Suprapubic skin (tissue), 4 donors: ENCODE measurements at regions not wholly inside any gene's neighbourhood (a gene's known extent, or its start where the extent isn't known, plus 50 kb on each side); places are given as distances from the start of the nearest gene placed in this dataset.

ENCODE experiments used
- DNase-seq, 2 donors: peaks; one replicate each; pipeline ENCODE4 v3.0.0-alpha.2; 2019; ENCODE audit warnings: low spot score in 2 of 2
- H3K27ac ChIP-seq: fragments of 200-600 bp; sonication (generic); one replicate; pipeline ENCODE4 v1.5.1; 2019
- H3K27me3 ChIP-seq: fragments of 200-600 bp; sonication (generic); one replicate; pipeline ENCODE4 v1.5.1; 2019
- H3K36me3 ChIP-seq: fragments of 200-600 bp; sonication (generic); one replicate; pipeline ENCODE4 v1.5.1; 2019
- H3K4me1 ChIP-seq: fragments of 200-600 bp; sonication (generic); one replicate; pipeline ENCODE4 v1.5.1; 2019
- H3K4me3 ChIP-seq: fragments of 200-600 bp; sonication (generic); one replicate; pipeline ENCODE4 v1.5.1; 2019; ENCODE audit warnings: mild to moderate bottlenecking
- H3K9me3 ChIP-seq: fragments of 200-600 bp; sonication (generic); one replicate; pipeline ENCODE4 v1.5.1; 2019
- CTCF ChIP-seq, 2 donors: fragments of 200-600 bp in 1 of 2; fragments of 450-650 bp in 1 of 2; sonication (generic) in 1 of 2; IDR thresholded peaks; one replicate each; pipeline ENCODE4 v1.5.1; 2016 to 2019; ENCODE audit warnings: antibody characterized with exemption in 2 of 2, mild to moderate bottlenecking in 1 of 2, moderate library complexity in 1 of 2
- EP300 ChIP-seq: sonication (generic); formaldehyde crosslinking; IDR thresholded peaks from one replicate; pipeline ENCODE4 v1.6.1; 2017; ENCODE audit warnings: antibody characterized with exemption
- POLR2A ChIP-seq, 2 donors: fragments of 450-650 bp; IDR thresholded peaks; one replicate each; pipeline ENCODE4 v1.6.1; 2017; ENCODE audit warnings: antibody characterized with exemption in 2 of 2, mild to moderate bottlenecking in 2 of 2, moderate library complexity in 2 of 2
- POLR2AphosphoS5 ChIP-seq, 3 donors: sonication (generic); formaldehyde crosslinking; IDR thresholded peaks; one replicate each; pipeline ENCODE4 v1.6.1; 2017; ENCODE audit warnings: antibody characterized with exemption in 3 of 3
- WGBS: methylation state at CpG from one replicate; pipeline ENCODE4 v1.1.5; 2018; 5-methylcytosine and 5-hydroxymethylcytosine counted together

DNA sequence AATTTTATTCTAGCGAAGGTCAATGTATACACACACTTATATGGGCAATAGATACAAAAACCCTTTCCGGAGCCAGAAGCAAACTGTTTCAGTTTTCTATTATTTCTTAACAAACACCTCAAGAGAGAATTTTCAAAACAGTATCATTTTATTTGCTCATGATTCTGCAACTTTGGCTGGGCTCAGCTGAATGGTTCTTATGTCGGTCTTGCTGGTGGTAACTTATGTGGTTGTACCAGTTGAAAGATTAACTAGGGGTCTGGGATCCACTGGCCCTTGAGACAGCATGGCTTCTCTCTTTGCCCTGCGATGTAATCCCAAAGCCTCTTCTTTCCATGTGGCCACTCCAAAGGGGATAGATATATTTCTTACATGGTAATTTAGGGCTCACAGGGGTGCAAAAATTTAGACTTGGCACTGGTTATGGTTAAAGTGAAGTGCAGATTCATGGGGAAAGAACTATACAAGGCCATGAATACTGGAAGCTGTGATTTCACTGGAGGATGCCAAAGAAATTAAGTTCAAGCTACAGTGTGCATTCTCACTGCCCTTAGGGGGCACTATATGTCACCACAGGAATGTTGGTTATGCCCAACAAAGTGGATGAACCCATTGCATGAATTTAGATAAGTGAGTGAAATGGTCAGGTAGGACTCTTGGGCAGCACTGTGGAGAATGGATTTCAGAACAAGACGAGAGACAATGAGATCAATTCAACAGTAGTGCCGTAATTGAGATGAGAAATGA, 94.3 kb upstream of the NAV3 start:
- Histone ChIP-seq H3K27ac (no peak overlapping the region), H3K4me1 (no peaks in the 10 kb centered on the region), H3K27me3 (no peaks in the 10 kb centered on the region), H3K4me3 (no peak overlapping the region), H3K9me3 (peaks cover 7% of the 10 kb centered on the region), H3K36me3 (no peaks in the 10 kb centered on the region)
- no peak for TF ChIP-seq CTCF (IDR thresholded peaks at IDR 0.05)
- no peak for TF ChIP-seq EP300
- no peak for TF ChIP-seq POLR2A (IDR thresholded peaks at IDR 0.05)
- no peak for TF ChIP-seq POLR2AphosphoS5 (IDR thresholded peaks at IDR 0.05)
- 95% methylated on average over 6 of the region's 6 CpGs for WGBS
- DNase-seq = no peak

- WGBS = 63% methylated on average over 4 of the region's 4 CpGs
- H3K36me3 ChIP-seq = no peaks in the 10 kb centered on the region
- no peaks in the 10 kb centered on the region for H3K4me1 ChIP-seq
- H3K27ac ChIP-seq = no peak overlapping the region
- TF ChIP-seq POLR2AphosphoS5 (IDR thresholded peaks at IDR 0.05) (no peak), CTCF (IDR thresholded peaks at IDR 0.05) (no peak), EP300 (no peak), POLR2A (IDR thresholded peaks at IDR 0.05) (no peak)
- peaks cover 7% of the 10 kb centered on the region for H3K9me3 ChIP-seq
- H3K27me3 ChIP-seq = no peaks in the 10 kb centered on the region
- H3K4me3 ChIP-seq = no peak overlapping the region
- no peak for DNase-seq
Measured at GRCh38 chr12:77734214-77734883, 96.3 kb upstream of the NAV3 start.

DNA sequence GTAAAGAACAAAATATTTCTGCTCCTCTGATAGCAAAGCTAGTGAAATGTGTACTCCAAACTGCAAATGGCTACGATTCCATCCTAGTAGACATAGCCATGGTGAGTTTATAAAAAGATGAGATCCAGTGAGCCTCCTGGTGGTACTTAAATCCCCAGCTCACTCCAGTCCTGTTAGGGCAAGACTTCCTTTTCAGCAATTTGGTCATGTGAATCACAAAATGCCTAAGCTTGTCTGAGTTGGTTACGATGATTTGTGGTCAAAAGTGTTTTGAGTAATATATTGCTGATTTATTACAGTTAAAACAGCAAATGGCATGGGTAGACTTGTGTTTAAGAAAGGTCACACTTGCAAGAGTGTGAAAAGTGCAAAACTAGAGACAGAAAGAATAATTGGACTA, 102.7 kb upstream of the NAV3 start:
- WGBS = 67% methylated on average over 2 of the region's 2 CpGs
- no peak overlapping the region for H3K4me3 ChIP-seq
- no peaks in the 10 kb centered on the region for H3K9me3 ChIP-seq
- peaks cover 5% of the 10 kb centered on the region for H3K4me1 ChIP-seq
- no peak for TF ChIP-seq CTCF (IDR thresholded peaks at IDR 0.05)
- no peak for TF ChIP-seq POLR2A (IDR thresholded peaks at IDR 0.05)
- TF ChIP-seq EP300 = no peak
- TF ChIP-seq POLR2AphosphoS5 (IDR thresholded peaks at IDR 0.05) = no peak
- H3K27me3 ChIP-seq = no peaks in the 10 kb centered on the region
- H3K27ac ChIP-seq = no peak overlapping the region
- no peaks in the 10 kb centered on the region for H3K36me3 ChIP-seq
- DNase-seq = no peak

DNA sequence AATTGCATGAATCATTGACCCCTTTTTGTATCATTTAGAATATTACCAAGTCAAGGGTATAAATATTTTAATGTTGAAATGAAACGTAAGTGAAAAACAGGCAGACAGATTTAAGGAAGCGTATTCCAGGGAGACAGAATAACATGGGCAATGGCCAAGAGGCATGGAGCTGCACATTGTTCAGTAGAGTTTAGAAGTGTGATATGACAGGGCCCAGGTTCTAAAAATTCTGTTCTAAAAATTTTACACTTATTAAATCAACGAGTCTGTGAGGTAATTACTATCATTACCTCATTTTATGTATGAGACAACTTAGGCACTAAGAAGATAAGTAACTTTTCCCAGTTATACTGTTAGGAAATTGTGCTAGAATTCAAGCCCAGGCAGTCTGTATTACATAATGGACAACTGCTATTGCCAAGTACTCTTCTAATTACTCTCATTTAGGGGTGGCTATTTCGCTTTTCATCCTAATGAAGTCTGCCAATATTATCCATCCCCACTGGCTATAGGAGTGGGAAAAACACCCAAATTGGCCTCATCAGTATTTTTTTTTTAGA, 103.2 kb upstream of the NAV3 start:
- no peak overlapping the region for H3K27ac ChIP-seq
- TF ChIP-seq POLR2A (IDR thresholded peaks at IDR 0.05) (no peak), CTCF (IDR thresholded peaks at IDR 0.05) (no peak), POLR2AphosphoS5 (IDR thresholded peaks at IDR 0.05) (no peak), EP300 (no peak)
- H3K4me3 ChIP-seq = no peak overlapping the region
- H3K9me3 ChIP-seq = no peaks in the 10 kb centered on the region
- DNase-seq = no peak
- 54% methylated on average over 4 of the region's 4 CpGs for WGBS
- H3K27me3 ChIP-seq = no peaks in the 10 kb centered on the region
- H3K36me3 ChIP-seq = no peaks in the 10 kb centered on the region
- H3K4me1 ChIP-seq = peaks cover 9% of the 10 kb centered on the region

- H3K27ac ChIP-seq = no peak overlapping the region
- no peaks in the 10 kb centered on the region for H3K9me3 ChIP-seq
- peaks cover 9% of the 10 kb centered on the region for H3K4me1 ChIP-seq
- H3K36me3 ChIP-seq = no peaks in the 10 kb centered on the region
- no peak for DNase-seq
- no peak overlapping the region for H3K4me3 ChIP-seq
- TF ChIP-seq EP300 = no peak
- TF ChIP-seq POLR2A (IDR thresholded peaks at IDR 0.05) = no peak
- TF ChIP-seq CTCF (IDR thresholded peaks at IDR 0.05) = no peak
- TF ChIP-seq POLR2AphosphoS5 (IDR thresholded peaks at IDR 0.05) = no peak
- 75% methylated on average over 3 of the region's 3 CpGs for WGBS
- no peaks in the 10 kb centered on the region for H3K27me3 ChIP-seq
Measured at GRCh38 chr12:77725611-77726010, 105.1 kb upstream of the NAV3 start.
